ENCODE measurements at regions not wholly inside any gene's neighbourhood (a gene's known extent, or its start where the extent isn't known, plus 50 kb on each side); places are given as distances from the start of the nearest gene placed in this dataset.
"Not testable (repeated sequence)": the region's sequence is repeated elsewhere in the genome, so short reads cannot be mapped to it uniquely, and the experiment has no call there.

- DNase-seq (ENCODE audit: low spot score); in situ Hi-C loops (cut with MboI; ENCODE audit: low sequenced_read_pairs, unreplicated experiment): not testable (repeated sequence)
Observed at GRCh38 chr21:31819692-31820091, 53.1 kb upstream of the HUNK start.

GRCh38 chr21:31814356-31814755 is 58.5 kb upstream of the HUNK start:
- in situ Hi-C loops (cut with MboI; ENCODE audit: low sequenced_read_pairs, unreplicated experiment); DNase-seq (ENCODE audit: low spot score): not testable (repeated sequence)

- no peak for DNase-seq (ENCODE audit: low spot score)
- TF ChIP-seq CTCF (IDR thresholded peaks at IDR 0.05; ENCODE audit: borderline replicate concordance, control extremely low read depth, extremely low read depth, insufficient read depth, missing control alignments): no peak
- in situ Hi-C loops (cut with MboI; ENCODE audit: low sequenced_read_pairs, unreplicated experiment): no loop called here
Observed at GRCh38 chr21:31813862-31814261, 59.0 kb upstream of the HUNK start.

GRCh38 chr21:31804008-31804394 is 68.8 kb upstream of the HUNK start:
- in situ Hi-C loops (cut with MboI; ENCODE audit: low sequenced_read_pairs, unreplicated experiment): no loop called here
- DNase-seq (ENCODE audit: low spot score): no peak
- TF ChIP-seq CTCF (IDR thresholded peaks at IDR 0.05; ENCODE audit: borderline replicate concordance, control extremely low read depth, extremely low read depth, insufficient read depth, missing control alignments): no peak

GRCh38 chr21:31803039-31804007 is 69.5 kb upstream of the HUNK start:
- no peak for DNase-seq (ENCODE audit: low spot score)
- in situ Hi-C loops (cut with MboI; ENCODE audit: low sequenced_read_pairs, unreplicated experiment): no loop called here
- no peak for TF ChIP-seq CTCF (IDR thresholded peaks at IDR 0.05; ENCODE audit: borderline replicate concordance, control extremely low read depth, extremely low read depth, insufficient read depth, missing control alignments)

GRCh38 chr21:31802331-31802730 is 70.4 kb upstream of the SCAF4 start:
- in situ Hi-C loops (cut with MboI; ENCODE audit: low sequenced_read_pairs, unreplicated experiment): no loop called here
- TF ChIP-seq CTCF (IDR thresholded peaks at IDR 0.05; ENCODE audit: borderline replicate concordance, control extremely low read depth, extremely low read depth, insufficient read depth, missing control alignments): no peak

GRCh38 chr21:31801551-31802219 is 69.8 kb upstream of the SCAF4 start:
- in situ Hi-C loops (cut with MboI; ENCODE audit: low sequenced_read_pairs, unreplicated experiment): no loop called here
- DNase-seq (ENCODE audit: low spot score): no peak
- TF ChIP-seq CTCF (IDR thresholded peaks at IDR 0.05; ENCODE audit: borderline replicate concordance, control extremely low read depth, extremely low read depth, insufficient read depth, missing control alignments): no peak

More at GRCh38 chr21:31802331-31802730, 70.4 kb upstream of the SCAF4 start:
- DNase-seq (ENCODE audit: low spot score): no peak
